ENCODE measurements at regions not wholly inside any gene's neighbourhood (a gene's known extent, or its start where the extent isn't known, plus 50 kb on each side); places are given as distances from the start of the nearest gene placed in this dataset.

- H3K4me3 ChIP-seq (ENCODE audit: low read depth, low read length) = no peak overlapping the region
- no peak for TF ChIP-seq CTCF (IDR thresholded peaks at IDR 0.05; ENCODE audit: insufficient read depth, low read depth, low read length)
- peak; percentile 31 for DNase-seq (ENCODE audit: low read depth)
Observed at GRCh38 chr14:43449291-43449690, 1057.8 kb downstream of the FSCB start.

GRCh38 chr14:43438056-43438455, 1069.0 kb downstream of the FSCB start:
- no peak for DNase-seq (ENCODE audit: low read depth)
- H3K4me3 ChIP-seq (ENCODE audit: low read depth, low read length) = no peak overlapping the region
- TF ChIP-seq CTCF (IDR thresholded peaks at IDR 0.05; ENCODE audit: insufficient read depth, low read depth, low read length) = no peak

- DNase-seq (ENCODE audit: low read depth) = no peak
- TF ChIP-seq CTCF (IDR thresholded peaks at IDR 0.05; ENCODE audit: insufficient read depth, low read depth, low read length) = no peak
- H3K4me3 ChIP-seq (ENCODE audit: low read depth, low read length) = no peak overlapping the region
Observed at GRCh38 chr14:43418324-43418723, 1088.8 kb downstream of the FSCB start.

- H3K4me3 ChIP-seq (ENCODE audit: low read depth, low read length) = no peak overlapping the region
- no peak for TF ChIP-seq CTCF (IDR thresholded peaks at IDR 0.05; ENCODE audit: insufficient read depth, low read depth, low read length)
- no peak for DNase-seq (ENCODE audit: low read depth)
Observed at GRCh38 chr14:43413084-43413483, 1094.0 kb downstream of the FSCB start.

GRCh38 chr14:43411841-43412240, 1095.2 kb downstream of the FSCB start:
- TF ChIP-seq CTCF (IDR thresholded peaks at IDR 0.05; ENCODE audit: insufficient read depth, low read depth, low read length) = no peak
- no peak for DNase-seq (ENCODE audit: low read depth)

GRCh38 chr14:43410631-43411030, 1096.5 kb downstream of the FSCB start:
- no peak overlapping the region for H3K4me3 ChIP-seq (ENCODE audit: low read depth, low read length)
- no peak for TF ChIP-seq CTCF (IDR thresholded peaks at IDR 0.05; ENCODE audit: insufficient read depth, low read depth, low read length)
- DNase-seq (ENCODE audit: low read depth) = no peak

More at GRCh38 chr14:43411841-43412240, 1095.2 kb downstream of the FSCB start:
- no peak overlapping the region for H3K4me3 ChIP-seq (ENCODE audit: low read depth, low read length)

- no peak overlapping the region for H3K4me3 ChIP-seq (ENCODE audit: low read depth, low read length)
- TF ChIP-seq CTCF (IDR thresholded peaks at IDR 0.05; ENCODE audit: insufficient read depth, low read depth, low read length) = no peak
- DNase-seq (ENCODE audit: low read depth) = no peak
Observed at GRCh38 chr14:43408472-43408871, 1098.6 kb downstream of the FSCB start.

Measured in fibroblast of villous mesenchyme (primary cell).